SK-N-DZ (cell line): ENCODE measurements at regions not wholly inside any gene's neighbourhood (a gene's known extent, or its start where the extent isn't known, plus 50 kb on each side); places are given as distances from the start of the nearest gene placed in this dataset.
"Not testable (repeated sequence)": the region's sequence is repeated elsewhere in the genome, so short reads cannot be mapped to it uniquely, and the experiment has no call there.

Source experiments
- DNase-seq: peaks from one replicate; pipeline ENCODE4 v3.0.0-alpha.2; 2015; ENCODE audit warnings: low spot score
- small RNA-seq, 2 experiments: library from RNA; depleted of rRNA; stranded (forward); fragments of <200 nt; gene quantifications; one replicate each; pipeline ENCODE3, GENCODE V24; 2014

DNA sequence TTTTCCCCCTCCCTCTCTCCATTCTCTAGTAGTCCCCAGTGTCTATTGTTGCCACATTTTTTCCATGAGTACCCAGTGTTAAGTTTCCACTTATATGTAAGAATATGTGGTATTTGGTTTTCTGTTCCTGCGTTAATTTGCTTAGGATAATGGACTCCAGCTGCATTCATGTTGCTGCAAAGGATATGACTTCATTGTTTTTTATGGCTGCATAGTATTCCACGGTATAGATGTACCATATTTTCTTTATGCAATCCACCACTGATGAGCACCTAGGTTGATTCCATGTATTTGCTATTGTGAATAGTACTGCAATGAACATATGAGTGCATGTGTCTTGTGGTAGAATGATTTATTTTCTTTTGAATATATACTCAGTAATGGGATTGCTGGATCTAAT, 77.4 kb upstream of the MEGF10 start:
- no peak for DNase-seq

DNA sequence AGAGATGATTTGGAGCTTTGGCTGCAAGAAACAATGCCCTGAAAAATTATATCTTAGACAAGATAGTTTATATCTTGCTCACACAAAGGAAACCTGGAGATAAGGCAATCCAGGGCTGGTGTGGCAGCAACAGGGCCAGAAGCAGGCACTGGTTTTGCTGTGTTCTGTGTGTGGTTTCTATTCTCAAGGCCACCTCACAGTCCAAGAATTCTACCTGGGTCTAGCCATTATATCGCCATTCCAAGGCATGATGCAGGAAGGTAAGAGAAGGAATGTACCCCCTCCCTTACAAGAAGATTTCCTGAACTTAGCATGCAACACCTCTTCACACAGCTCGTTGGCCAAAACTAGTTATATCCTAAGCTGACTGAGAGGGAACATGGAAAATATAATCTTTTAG, 74.5 kb upstream of the MEGF10 start:
- DNase-seq: no peak

DNA sequence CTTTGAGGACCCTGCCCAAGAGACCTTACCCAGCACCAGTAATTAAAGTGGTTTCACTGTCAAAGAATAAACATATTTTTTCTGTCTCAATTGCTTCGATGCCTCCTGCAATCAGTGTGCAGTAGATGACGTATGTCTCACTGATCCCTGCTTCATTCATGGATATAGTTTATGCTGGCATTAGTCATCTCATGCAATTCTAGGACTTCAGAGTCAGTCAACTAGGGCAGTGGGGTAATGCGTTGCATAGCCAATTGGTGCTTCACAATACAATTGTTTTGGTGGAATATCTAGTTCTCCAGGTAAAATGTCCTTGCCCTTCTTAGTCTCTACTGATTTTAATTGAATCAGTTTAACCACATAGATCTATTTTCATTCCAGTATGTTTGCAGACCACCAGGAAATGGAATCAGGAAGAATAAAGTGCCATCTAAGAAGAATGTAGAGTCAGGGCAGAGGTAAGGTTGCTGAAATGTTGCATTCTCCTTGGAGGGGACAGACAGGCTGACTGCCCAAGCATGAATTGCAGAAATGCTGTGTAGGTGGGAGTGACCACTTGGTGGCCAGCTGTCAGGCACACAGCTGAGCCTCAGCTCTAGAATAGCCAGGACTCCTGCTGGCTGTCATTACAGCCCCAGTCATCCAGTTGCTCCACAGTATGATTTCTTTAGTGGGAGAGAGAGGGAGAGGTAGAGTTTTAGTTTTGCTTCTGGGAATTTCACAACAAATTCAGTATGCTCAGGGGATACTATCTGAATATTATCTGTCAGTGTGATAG, 73.5 kb upstream of the MEGF10 start:
- no peak for DNase-seq

DNA sequence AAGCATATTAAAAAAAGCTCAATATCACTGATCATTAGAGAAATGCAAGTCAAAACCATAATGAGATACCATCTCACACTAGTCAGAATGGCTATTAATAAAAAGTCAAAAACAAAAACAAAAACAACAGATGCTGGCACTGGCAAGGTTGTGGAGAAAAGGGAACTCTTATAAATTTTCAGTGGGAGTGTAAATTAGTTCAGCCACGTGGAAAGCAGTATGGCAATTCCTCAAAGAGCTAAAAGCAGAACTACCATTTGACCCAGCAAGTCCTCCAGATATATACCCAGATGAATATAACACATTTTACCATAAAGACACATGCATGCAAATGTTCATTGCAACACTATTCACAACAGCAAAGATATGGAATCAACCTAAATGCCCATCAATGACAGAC, 68.7 kb upstream of the MEGF10 start:
- not testable (repeated sequence) for DNase-seq

DNA sequence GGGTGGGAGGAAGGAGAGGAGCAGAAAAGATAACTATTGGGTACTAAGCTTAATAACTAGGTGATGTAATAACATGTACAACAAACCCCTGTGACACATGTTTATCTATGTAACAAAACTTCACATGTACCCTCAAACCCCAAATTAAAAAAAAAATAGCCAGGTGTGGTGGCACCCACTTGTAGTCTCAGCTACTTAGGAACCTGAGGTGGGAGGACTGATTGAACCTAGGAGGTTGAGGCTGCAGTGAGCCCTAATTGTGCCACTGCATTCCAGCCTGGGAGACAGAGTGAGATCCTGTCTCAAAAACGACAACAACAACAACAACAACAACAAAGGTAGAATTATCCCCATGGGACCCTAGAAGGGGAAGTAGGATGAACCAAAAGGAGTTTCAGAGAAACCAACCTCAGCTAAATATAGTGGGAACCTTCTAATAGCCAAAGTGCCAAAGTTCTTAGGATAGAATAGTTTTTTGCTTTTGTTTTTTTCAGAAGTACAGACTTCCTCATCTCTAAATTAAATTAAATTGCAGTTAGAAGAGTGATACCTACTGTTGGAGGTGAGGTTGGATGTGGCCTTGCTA, 67.9 kb upstream of the MEGF10 start:
- not testable (repeated sequence) for DNase-seq

DNA sequence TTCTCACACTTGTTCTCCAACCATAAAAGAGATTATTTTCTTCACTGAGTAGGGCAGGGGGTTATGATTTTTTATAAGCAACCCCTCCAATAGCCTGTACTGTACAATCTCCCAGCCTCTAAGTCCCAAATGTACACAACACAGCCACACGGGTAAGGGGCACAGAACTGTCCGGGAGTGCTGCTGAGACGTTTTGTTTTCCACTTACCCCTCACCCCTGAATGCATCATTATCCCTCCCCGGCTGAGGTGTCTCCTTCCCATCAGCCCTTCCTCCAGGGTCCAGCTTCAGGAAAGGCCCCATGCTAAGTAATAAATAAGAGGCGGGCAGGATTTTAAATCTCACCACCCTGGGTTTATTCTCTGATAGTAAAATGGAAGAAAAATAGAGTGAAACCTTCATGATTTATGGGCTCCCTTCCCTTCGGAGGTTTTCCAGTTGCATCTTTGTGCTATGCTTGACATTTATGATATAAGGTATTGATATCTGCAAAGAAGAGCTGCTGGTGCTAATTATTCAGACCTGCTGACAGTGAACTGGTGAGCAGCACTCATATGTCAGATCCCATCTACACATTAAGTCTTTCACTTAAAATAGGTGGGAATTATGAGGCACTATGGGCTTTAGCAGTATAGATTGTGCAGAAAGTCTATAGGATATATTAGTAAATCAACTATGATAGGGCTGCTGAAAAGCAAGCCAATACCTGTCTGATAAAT, 67.2 kb upstream of the MEGF10 start:
- DNase-seq: no peak

DNA sequence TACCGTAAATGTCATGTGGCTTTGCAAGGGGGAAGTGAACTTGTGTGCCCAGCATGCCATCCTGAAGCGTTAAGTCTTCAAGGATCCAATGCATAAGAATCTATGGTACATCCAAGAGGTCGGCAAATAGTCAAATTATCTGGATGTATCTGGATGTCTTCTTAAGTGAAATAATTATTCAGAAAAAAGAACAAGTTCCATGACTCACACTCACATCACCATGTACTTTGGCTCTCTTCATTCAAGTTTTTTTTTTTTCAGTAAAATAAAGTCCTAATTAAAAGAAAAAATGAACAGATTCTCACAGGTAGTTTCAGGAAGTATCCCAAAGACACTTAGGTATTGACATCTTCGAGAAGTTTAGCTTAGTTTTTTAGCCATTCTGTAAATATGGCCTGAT, 62.7 kb upstream of the MEGF10 start:
- no peak for DNase-seq

DNA sequence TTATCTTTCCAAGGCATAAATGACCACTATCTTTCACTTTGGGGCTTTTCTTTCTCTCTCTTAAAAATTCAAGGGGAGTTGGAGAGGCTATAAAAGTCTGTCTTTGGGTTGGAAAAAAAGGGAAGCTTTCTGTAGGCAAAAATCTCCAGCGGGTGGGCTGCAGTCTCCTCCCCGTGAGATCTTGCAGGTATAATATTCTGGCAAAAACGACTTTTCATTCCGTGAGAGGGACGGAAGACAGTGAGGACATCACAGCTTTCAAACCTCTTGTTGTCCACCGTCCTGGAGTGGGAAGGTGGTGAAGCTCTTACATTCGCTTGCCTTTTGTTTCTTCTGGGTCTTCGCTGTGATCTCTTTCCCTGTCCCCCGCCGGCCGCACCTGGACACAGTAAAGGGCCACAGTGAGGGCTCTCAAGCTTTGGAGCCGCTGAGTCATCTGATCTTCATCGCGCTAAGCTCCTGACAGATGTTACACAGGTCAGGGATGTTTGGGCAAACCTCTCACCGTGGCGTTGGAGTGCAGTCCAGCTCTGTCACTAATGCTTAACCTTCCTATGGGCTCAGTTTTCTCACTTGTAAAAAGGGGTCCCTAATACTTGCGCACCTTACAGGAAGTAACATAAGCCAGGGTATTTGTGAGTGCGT, 61.9 kb upstream of the MEGF10 start:
- no peak for DNase-seq

DNA sequence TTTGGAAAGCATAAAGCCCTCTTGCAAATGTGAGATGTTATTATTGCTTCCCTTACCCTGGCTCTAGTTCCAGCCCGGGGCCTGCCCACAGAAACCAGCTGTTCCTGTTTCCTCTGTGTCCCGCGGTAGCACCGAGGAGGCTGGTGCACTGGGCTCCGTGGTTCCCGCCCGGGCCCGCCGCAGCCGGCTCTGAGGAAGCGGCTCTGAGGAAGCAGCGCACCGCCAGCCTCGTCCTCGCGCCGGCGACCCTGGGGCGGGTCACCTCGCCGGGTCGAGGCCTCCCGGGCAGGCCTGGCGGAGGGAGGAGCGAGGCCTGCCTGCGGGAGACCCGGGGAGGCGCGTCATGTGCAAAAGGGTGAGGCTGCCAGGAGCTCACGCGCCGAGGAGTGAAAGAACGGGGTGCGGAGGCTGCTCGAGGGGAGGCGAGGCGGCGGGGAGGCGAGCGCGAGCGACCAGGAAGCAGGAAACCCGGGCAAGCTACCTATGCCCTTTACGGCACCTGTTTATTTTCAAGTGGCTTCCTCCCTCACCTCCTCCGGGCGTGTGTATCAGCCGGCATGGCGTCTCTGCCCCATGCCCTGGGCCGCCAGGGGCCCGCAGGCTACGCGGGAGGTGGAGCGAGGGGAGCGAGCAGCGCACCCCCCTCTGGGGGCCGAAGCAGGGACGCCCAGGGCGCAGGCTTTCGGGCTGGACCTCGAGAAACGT, 61.3 kb upstream of the MEGF10 start:
- DNase-seq: no peak

DNA sequence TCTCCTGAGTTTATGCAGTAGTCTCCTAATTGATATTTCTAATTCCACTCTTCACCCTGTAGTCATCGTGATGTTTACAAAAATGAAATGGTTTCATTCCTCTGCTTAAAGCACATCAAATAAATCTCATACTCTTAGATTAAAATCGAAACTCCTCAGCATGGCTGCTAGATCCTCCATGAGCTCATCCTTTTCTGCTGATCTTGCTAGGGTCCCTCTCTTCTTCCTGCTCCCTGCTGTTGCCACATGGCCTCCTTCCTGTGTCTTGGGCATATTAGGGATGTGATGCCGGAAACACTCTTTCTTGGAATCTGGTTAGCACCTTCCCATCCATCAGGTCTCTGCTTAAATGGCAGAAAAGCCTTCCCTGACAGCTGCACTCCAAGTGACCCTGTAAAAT, 59.5 kb upstream of the MEGF10 start:
- no peak for DNase-seq

DNA sequence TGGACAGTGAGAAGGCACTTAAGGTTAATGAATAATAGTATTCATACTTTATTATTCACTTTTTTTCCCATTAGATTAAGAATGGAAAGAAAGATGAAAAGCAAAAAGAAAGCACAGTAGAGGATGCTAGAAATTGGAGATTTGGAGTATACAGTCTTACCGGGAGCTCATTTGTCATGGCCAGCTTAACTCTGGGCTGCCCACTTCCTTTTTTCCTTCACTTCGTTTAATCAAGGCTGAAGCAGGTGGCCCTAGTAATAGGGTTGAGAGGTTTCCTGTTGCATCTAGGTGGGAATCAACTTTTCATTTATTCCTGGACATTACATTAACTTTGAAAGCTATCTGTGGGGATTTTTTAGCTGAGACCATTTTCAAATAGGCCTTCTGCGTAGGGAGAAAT, 57.0 kb upstream of the MEGF10 start:
- no peak for DNase-seq

DNA sequence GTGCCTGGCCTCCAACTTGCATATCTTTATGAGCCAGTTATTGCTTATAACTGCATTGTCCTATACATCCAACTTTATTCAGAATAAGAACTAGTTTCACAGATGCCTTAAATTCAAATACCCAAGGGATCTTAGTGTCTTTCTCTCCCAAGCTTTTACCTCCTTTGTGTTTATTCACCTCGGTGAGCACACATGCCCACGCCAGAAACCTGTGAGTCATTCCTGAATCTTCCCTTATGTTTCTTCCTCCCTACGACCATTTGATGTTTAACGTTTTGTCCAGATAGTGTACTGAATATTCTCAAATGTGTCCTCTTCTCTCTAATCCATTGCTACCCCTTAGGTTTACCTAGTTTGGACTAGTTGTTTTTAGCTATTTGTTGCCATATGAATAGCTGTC, 55.5 kb upstream of the MEGF10 start:
- DNase-seq: no peak

DNA sequence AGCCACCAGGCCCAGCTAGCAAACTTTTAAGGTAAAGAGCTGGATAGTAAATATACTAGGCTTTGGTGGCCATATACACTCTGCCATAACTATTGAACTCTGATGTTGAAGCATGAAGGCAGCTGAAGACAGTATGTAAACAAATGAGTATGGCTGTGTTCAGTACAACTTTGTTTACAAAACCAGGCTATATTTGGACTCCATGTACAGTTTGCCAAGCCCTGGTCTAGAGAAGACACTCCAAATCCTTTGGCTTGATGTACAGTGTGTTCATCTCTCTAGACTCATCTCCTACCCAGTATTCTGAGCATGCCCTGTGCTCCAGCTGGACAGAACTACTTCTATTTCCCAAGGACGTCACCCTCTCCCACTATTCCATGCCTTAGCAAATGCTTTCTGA, 54.3 kb upstream of the MEGF10 start:
- DNase-seq: no peak

Small RNAs in the stretch of these regions (small RNA-seq; reads per million reads assigned to genes)
- gene AC011416.2 (0 reads per million in 2 experiments), gene MRPS5P3 (0 reads per million in 2 experiments)
